ENCODE measurements at regions not wholly inside any gene's neighbourhood (a gene's known extent, or its start where the extent isn't known, plus 50 kb on each side); places are given as distances from the start of the nearest gene placed in this dataset.

DNA sequence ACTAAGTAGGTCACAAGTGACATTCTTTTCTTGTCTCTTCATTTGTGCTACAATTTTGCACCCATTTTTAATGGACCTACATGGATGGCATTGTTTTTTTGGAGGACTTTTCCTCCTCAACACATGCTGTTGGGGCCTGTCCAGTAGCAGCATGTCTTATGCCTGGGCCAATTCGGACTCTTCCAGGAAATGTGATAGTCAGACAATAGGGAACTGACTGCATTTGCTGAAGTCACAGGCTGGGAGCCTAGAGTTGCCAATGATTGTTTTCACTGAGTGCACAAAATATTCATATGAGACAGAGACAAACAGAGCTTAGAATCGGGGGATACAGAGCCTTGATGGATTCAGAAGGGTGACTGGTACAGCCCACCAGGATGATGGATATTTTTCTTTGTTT, 867.3 kb upstream of the GOT2 start:
- TF ChIP-seq FOXJ3 (CRISPR knock-in tag; IDR thresholded peaks at IDR 0.05) = no peak
- TF ChIP-seq, protein P1, sequence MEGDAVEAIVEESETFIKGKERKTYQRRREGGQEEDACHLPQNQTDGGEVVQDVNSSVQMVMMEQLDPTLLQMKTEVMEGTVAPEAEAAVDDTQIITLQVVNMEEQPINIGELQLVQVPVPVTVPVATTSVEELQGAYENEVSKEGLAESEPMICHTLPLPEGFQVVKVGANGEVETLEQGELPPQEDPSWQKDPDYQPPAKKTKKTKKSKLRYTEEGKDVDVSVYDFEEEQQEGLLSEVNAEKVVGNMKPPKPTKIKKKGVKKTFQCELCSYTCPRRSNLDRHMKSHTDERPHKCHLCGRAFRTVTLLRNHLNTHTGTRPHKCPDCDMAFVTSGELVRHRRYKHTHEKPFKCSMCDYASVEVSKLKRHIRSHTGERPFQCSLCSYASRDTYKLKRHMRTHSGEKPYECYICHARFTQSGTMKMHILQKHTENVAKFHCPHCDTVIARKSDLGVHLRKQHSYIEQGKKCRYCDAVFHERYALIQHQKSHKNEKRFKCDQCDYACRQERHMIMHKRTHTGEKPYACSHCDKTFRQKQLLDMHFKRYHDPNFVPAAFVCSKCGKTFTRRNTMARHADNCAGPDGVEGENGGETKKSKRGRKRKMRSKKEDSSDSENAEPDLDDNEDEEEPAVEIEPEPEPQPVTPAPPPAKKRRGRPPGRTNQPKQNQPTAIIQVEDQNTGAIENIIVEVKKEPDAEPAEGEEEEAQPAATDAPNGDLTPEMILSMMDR (IDR thresholded peaks at IDR 0.05 in 2 of 3, conservative IDR thresholded peaks at IDR 0.05 in 1 of 3; ENCODE audit: insufficient read depth in 2 of 3, low read depth in 1 of 3, low read length in 3 of 3) = no peak
- no peak for TF ChIP-seq CHD4 (IDR thresholded peaks at IDR 0.05; ENCODE audit: insufficient read depth, insufficient replicate concordance, low read depth, low read length, poor library complexity, severe bottlenecking)
- TF ChIP-seq, protein P2, sequence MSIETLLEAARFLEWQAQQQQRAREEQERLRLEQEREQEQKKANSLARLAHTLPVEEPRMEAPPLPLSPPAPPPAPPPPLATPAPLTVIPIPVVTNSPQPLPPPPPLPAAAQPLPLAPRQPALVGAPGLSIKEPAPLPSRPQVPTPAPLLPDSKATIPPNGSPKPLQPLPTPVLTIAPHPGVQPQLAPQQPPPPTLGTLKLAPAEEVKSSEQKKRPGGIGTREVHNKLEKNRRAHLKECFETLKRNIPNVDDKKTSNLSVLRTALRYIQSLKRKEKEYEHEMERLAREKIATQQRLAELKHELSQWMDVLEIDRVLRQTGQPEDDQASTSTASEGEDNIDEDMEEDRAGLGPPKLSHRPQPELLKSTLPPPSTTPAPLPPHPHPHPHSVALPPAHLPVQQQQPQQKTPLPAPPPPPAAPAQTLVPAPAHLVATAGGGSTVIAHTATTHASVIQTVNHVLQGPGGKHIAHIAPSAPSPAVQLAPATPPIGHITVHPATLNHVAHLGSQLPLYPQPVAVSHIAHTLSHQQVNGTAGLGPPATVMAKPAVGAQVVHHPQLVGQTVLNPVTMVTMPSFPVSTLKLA (conservative IDR thresholded peaks at IDR 0.05) = no peak
- TF ChIP-seq NFIC (IDR thresholded peaks at IDR 0.05) = no peak
- no peak for TF ChIP-seq RAD21 (CRISPR knock-in tag; conservative IDR thresholded peaks at IDR 0.05 in 1 of 2, IDR thresholded peaks at IDR 0.05 in 1 of 2)
- no peak for TF ChIP-seq ERF (CRISPR knock-in tag; IDR thresholded peaks at IDR 0.05)
- TF ChIP-seq, protein P3, sequence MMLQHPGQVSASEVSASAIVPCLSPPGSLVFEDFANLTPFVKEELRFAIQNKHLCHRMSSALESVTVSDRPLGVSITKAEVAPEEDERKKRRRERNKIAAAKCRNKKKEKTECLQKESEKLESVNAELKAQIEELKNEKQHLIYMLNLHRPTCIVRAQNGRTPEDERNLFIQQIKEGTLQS (IDR thresholded peaks at IDR 0.05) = no peak
- TF ChIP-seq, protein P3 (CRISPR knock-in tag; conservative IDR thresholded peaks at IDR 0.05) = no peak
- no peak for TF ChIP-seq NR3C1 (CRISPR knock-in tag; IDR thresholded peaks at IDR 0.05)
- no peak for TF ChIP-seq KDM4B (IDR thresholded peaks at IDR 0.05; ENCODE audit: borderline replicate concordance in 2 of 2, low read depth in 1 of 2)
- TF ChIP-seq, protein P4, sequence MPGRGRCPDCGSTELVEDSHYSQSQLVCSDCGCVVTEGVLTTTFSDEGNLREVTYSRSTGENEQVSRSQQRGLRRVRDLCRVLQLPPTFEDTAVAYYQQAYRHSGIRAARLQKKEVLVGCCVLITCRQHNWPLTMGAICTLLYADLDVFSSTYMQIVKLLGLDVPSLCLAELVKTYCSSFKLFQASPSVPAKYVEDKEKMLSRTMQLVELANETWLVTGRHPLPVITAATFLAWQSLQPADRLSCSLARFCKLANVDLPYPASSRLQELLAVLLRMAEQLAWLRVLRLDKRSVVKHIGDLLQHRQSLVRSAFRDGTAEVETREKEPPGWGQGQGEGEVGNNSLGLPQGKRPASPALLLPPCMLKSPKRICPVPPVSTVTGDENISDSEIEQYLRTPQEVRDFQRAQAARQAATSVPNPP (IDR thresholded peaks at IDR 0.05; ENCODE audit: borderline replicate concordance, insufficient read depth, insufficient read length) = no peak
- TF ChIP-seq TAF1 (IDR thresholded peaks at IDR 0.05; ENCODE audit: control insufficient read depth, extremely low read depth, insufficient read depth, low read length, severe bottlenecking) = no peak
- TF ChIP-seq, protein P5, sequence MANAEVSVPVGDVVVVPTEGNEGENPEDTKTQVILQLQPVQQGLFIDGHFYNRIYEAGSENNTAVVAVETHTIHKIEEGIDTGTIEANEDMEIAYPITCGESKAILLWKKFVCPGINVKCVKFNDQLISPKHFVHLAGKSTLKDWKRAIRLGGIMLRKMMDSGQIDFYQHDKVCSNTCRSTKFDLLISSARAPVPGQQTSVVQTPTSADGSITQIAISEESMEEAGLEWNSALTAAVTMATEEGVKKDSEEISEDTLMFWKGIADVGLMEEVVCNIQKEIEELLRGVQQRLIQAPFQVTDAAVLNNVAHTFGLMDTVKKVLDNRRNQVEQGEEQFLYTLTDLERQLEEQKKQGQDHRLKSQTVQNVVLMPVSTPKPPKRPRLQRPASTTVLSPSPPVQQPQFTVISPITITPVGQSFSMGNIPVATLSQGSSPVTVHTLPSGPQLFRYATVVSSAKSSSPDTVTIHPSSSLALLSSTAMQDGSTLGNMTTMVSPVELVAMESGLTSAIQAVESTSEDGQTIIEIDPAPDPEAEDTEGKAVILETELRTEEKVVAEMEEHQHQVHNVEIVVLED (CRISPR knock-in tag; IDR thresholded peaks at IDR 0.05) = no peak
- TF ChIP-seq HDGF (IDR thresholded peaks at IDR 0.05) = no peak
